ENCODE measurements at regions not wholly inside any gene's neighbourhood (a gene's known extent, or its start where the extent isn't known, plus 50 kb on each side); places are given as distances from the start of the nearest gene placed in this dataset.

DNA sequence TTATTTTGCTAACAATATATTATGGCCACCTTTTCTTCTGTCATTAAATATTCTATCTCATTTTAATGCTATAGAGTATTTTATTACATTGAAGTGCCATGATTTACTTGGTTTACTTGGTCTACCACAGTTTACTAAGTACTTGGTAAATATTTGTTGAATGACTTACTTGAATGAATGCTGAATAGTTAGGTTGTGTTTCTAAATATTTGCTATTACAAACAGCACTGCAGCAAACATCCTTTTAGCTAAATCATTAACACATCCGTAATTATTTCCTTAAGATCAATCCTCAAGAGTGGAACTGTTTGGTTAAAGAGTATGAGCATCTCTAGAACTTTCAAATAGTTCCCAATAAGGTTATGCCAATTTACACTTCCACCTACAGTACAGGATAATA is 318.7 kb downstream of the MYCN start:
- TF ChIP-seq, protein P1, sequence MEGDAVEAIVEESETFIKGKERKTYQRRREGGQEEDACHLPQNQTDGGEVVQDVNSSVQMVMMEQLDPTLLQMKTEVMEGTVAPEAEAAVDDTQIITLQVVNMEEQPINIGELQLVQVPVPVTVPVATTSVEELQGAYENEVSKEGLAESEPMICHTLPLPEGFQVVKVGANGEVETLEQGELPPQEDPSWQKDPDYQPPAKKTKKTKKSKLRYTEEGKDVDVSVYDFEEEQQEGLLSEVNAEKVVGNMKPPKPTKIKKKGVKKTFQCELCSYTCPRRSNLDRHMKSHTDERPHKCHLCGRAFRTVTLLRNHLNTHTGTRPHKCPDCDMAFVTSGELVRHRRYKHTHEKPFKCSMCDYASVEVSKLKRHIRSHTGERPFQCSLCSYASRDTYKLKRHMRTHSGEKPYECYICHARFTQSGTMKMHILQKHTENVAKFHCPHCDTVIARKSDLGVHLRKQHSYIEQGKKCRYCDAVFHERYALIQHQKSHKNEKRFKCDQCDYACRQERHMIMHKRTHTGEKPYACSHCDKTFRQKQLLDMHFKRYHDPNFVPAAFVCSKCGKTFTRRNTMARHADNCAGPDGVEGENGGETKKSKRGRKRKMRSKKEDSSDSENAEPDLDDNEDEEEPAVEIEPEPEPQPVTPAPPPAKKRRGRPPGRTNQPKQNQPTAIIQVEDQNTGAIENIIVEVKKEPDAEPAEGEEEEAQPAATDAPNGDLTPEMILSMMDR (IDR thresholded peaks at IDR 0.05), result no peak
- TF ChIP-seq POLR2A (IDR thresholded peaks at IDR 0.05), result no peak
